ENCODE measurements at regions not wholly inside any gene's neighbourhood (a gene's known extent, or its start where the extent isn't known, plus 50 kb on each side); places are given as distances from the start of the nearest gene placed in this dataset.

GRCh38 chr19:20254121-20254520, 87.1 kb downstream of the ZNF486 start:
- Histone ChIP-seq H3K4me1 (no peaks in the 10 kb centered on the region), H3K27ac (no peak overlapping the region), H3K27me3 (ENCODE audit: low read depth) (no peaks in the 10 kb centered on the region), H3K4me3 (no peak overlapping the region), H3K36me3 (no peaks in the 10 kb centered on the region), H3K9me3 (no peaks in the 10 kb centered on the region)
- no peak for TF ChIP-seq CTCF (IDR thresholded peaks at IDR 0.05)
- ATAC-seq (no peak), DNase-seq (no peak)
- intact Hi-C loops (cut with DNase I), result no loop called here

DNA sequence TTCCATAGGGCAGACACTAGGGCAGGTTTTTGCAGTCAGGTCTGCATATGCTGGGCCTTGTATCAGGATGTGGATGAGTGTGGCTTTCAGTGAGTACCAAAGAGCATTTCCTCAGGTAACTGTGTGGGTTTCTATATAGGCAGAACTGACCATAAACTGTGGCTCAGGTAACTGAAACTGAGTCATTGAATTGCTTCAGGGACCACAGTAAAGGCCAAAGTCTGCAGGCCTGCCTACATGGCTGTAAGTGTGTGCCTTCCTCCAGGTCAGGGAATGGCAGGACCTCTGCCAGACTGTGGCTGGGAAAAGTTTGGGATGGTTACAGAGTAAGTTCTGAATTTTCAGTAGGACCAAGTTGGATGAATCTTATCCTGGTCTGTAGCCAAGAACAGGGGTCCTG, 85.6 kb downstream of the ZNF486 start:
- TF ChIP-seq CTCF (IDR thresholded peaks at IDR 0.05), result no peak
- Histone ChIP-seq H3K4me3 (no peak overlapping the region), H3K4me1 (peaks cover 3% of the 10 kb centered on the region), H3K36me3 (no peaks in the 10 kb centered on the region), H3K27me3 (ENCODE audit: low read depth) (no peaks in the 10 kb centered on the region), H3K27ac (no peak overlapping the region), H3K9me3 (no peaks in the 10 kb centered on the region)
- DNase-seq (no peak), ATAC-seq (no peak)
- intact Hi-C loops (cut with DNase I), result no loop called here

GRCh38 chr19:20250627-20251026, 83.6 kb downstream of the ZNF486 start:
- Histone ChIP-seq H3K4me3 (no peak overlapping the region), H3K4me1 (peaks cover 3% of the 10 kb centered on the region), H3K36me3 (no peaks in the 10 kb centered on the region), H3K9me3 (no peaks in the 10 kb centered on the region), H3K27ac (no peak overlapping the region), H3K27me3 (ENCODE audit: low read depth) (no peaks in the 10 kb centered on the region)
- intact Hi-C loops (cut with DNase I), result no loop called here
- DNase-seq (no peak), ATAC-seq (no peak)
- no peak for TF ChIP-seq CTCF (IDR thresholded peaks at IDR 0.05)

- DNase-seq (no peak), ATAC-seq (no peak)
- intact Hi-C loops (cut with DNase I), result no loop called here
- Histone ChIP-seq H3K27me3 (ENCODE audit: low read depth) (no peaks in the 10 kb centered on the region), H3K27ac (no peak overlapping the region), H3K4me3 (no peak overlapping the region), H3K36me3 (no peaks in the 10 kb centered on the region), H3K9me3 (no peaks in the 10 kb centered on the region), H3K4me1 (peaks cover 3% of the 10 kb centered on the region)
- no peak for TF ChIP-seq CTCF (IDR thresholded peaks at IDR 0.05)
Observed at GRCh38 chr19:20250121-20250520, 83.1 kb downstream of the ZNF486 start.

Small RNA genes lying in the stretch of these regions (microRNA-seq; reads per million reads assigned to microRNA genes)
- gene MIR1270 (ENCODE audit: borderline number of aligned reads), result 2.5 reads per million
